ENCODE measurements at regions not wholly inside any gene's neighbourhood (a gene's known extent, or its start where the extent isn't known, plus 50 kb on each side); places are given as distances from the start of the nearest gene placed in this dataset.

- no peak for TF ChIP-seq CTCF (IDR thresholded peaks at IDR 0.05)
- no peak for TF ChIP-seq POLR2A (IDR thresholded peaks at IDR 0.05)
Measured at GRCh38 chr12:130258863-130259262, 78.8 kb upstream of the PIWIL1 start.

Data from right lobe of liver (tissue), 4 donors.